OCI-LY1 (cell line): ENCODE measurements at regions not wholly inside any gene's neighbourhood (a gene's known extent, or its start where the extent isn't known, plus 50 kb on each side); places are given as distances from the start of the nearest gene placed in this dataset.

ENCODE experiments used
- EZH2 ChIP-seq: fragments of 200-600 bp; sonication (generic), shearing (Covaris generic); IDR thresholded peaks from 2 replicates; pipeline ENCODE4 v1.8.0; 2017; ENCODE audit warnings: borderline replicate concordance, mixed run types, mild to moderate bottlenecking, antibody characterized with exemption, low read length, moderate library complexity, mixed read lengths
- TF ChIP-seq, protein P1 (sequence below): fragments of 200-600 bp; sonication (generic), shearing (Covaris generic); IDR thresholded peaks from 2 replicates; pipeline ENCODE4 v1.5.1; 2017; ENCODE audit warnings: mild to moderate bottlenecking, antibody characterized with exemption, low read length, moderate library complexity, mixed read lengths

- TF ChIP-seq, protein P1, sequence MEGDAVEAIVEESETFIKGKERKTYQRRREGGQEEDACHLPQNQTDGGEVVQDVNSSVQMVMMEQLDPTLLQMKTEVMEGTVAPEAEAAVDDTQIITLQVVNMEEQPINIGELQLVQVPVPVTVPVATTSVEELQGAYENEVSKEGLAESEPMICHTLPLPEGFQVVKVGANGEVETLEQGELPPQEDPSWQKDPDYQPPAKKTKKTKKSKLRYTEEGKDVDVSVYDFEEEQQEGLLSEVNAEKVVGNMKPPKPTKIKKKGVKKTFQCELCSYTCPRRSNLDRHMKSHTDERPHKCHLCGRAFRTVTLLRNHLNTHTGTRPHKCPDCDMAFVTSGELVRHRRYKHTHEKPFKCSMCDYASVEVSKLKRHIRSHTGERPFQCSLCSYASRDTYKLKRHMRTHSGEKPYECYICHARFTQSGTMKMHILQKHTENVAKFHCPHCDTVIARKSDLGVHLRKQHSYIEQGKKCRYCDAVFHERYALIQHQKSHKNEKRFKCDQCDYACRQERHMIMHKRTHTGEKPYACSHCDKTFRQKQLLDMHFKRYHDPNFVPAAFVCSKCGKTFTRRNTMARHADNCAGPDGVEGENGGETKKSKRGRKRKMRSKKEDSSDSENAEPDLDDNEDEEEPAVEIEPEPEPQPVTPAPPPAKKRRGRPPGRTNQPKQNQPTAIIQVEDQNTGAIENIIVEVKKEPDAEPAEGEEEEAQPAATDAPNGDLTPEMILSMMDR = no peak
- TF ChIP-seq EZH2 = no peak
Measured at GRCh38 chr20:60649541-60649940, 602.5 kb upstream of the CDH4 start.
